Karpas-422 (cell line): ENCODE measurements at regions not wholly inside any gene's neighbourhood (a gene's known extent, or its start where the extent isn't known, plus 50 kb on each side); places are given as distances from the start of the nearest gene placed in this dataset.
"Not testable (repeated sequence)": the region's sequence is repeated elsewhere in the genome, so short reads cannot be mapped to it uniquely, and the experiment has no call there.

Experiments
- DNase-seq: peaks from one replicate; pipeline ENCODE4 v3.0.0-alpha.2; 2015
- H2AFZ ChIP-seq: fragments of 200-600 bp; sonication (generic); 2 replicates; pipeline ENCODE4 v1.6.1; 2014; ENCODE audit warnings: antibody characterized with exemption, low read length, mixed read lengths
- H3K27ac ChIP-seq: fragments of 200-600 bp; sonication (generic); 2 replicates; pipeline ENCODE4 v1.5.1; 2014; ENCODE audit warnings: mild to moderate bottlenecking, low read length, moderate library complexity
- H3K27me3 ChIP-seq: fragments of 200-600 bp; sonication (generic); 2 replicates; pipeline ENCODE4 v1.6.1; 2014; ENCODE audit warnings: low read length, mixed read lengths
- H3K36me3 ChIP-seq: fragments of 200-600 bp; sonication (generic); 2 replicates; pipeline ENCODE4 v1.6.1; 2014; ENCODE audit warnings: low read length, mixed read lengths; ENCODE audit not compliant: insufficient read depth
- H3K4me1 ChIP-seq: fragments of 200-600 bp; sonication (generic); 2 replicates; pipeline ENCODE4 v1.6.1; 2014; ENCODE audit warnings: mild to moderate bottlenecking, low read length, mixed read lengths
- H3K4me2 ChIP-seq: fragments of 200-600 bp; sonication (generic); 2 replicates; pipeline ENCODE4 v1.6.1; 2014; ENCODE audit warnings: low read length, low read depth, mild to moderate bottlenecking; ENCODE audit not compliant: poor library complexity, severe bottlenecking
- H3K4me3 ChIP-seq: fragments of 200-600 bp; sonication (generic); 2 replicates; pipeline ENCODE4 v1.5.1; 2014; ENCODE audit warnings: mild to moderate bottlenecking, antibody characterized with exemption, low read length, mixed read lengths
- H3K79me2 ChIP-seq: fragments of 200-600 bp; sonication (generic); 2 replicates; pipeline ENCODE4 v1.6.1; 2014; ENCODE audit warnings: mild to moderate bottlenecking, low read length, mixed read lengths
- H3K9ac ChIP-seq: fragments of 200-600 bp; sonication (generic); 2 replicates; pipeline ENCODE4 v1.6.0; 2014; ENCODE audit warnings: low read length
- H3K9me2 ChIP-seq: fragments of 200-600 bp; sonication (generic), shearing (Covaris generic); replicated peaks from 2 replicates; pipeline ENCODE4 v1.6.0; 2014; ENCODE audit warnings: mild to moderate bottlenecking, low read length, moderate library complexity; ENCODE audit not compliant: insufficient read depth
- H3K9me3 ChIP-seq: fragments of 300-700, 200-600 bp; sonication (generic); 2 replicates; pipeline ENCODE4 v1.6.1; 2014; ENCODE audit warnings: low read length, mixed read lengths
- H4K20me1 ChIP-seq: fragments of 200-600 bp; sonication (generic); 2 replicates; pipeline ENCODE4 v1.6.1; 2014; ENCODE audit warnings: mild to moderate bottlenecking, antibody characterized with exemption, low read length, low read depth; ENCODE audit not compliant: insufficient read depth

GRCh38 chr2:111298927-111299326, 178.2 kb downstream of the BCL2L11 start:
- not testable (repeated sequence) for H3K79me2 ChIP-seq, H3K4me3 ChIP-seq, H2AFZ ChIP-seq, H3K9me3 ChIP-seq, H3K27me3 ChIP-seq, H4K20me1 ChIP-seq, H3K9ac ChIP-seq, H3K27ac ChIP-seq, DNase-seq, H3K9me2 ChIP-seq, H3K36me3 ChIP-seq, H3K4me1 ChIP-seq, H3K4me2 ChIP-seq

DNA sequence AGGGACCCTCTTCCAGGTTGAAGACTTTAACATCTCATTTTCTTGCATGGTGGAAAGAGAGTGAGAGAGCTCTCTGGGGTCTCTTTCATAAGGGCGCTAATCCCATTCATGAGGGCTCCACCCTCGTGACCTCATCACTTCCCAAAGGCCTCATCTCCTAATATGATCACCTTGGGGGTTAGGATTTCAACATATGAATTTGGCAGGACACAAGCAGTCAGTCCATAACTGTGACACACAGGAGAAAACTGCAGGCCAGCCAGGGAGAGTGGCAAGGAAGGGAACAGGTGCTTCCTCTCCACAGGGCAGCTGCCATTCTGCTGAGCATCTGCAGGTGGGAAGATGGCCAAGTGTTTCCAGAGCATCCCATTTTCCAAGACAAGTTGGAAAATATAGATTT, 178.9 kb downstream of the BCL2L11 start:
- not testable (repeated sequence) for H3K36me3 ChIP-seq, H3K4me3 ChIP-seq, H3K27ac ChIP-seq, H3K4me2 ChIP-seq, H3K27me3 ChIP-seq, DNase-seq, H3K4me1 ChIP-seq, H3K79me2 ChIP-seq, H3K9me3 ChIP-seq, H4K20me1 ChIP-seq, H3K9ac ChIP-seq, H2AFZ ChIP-seq, H3K9me2 ChIP-seq

DNA sequence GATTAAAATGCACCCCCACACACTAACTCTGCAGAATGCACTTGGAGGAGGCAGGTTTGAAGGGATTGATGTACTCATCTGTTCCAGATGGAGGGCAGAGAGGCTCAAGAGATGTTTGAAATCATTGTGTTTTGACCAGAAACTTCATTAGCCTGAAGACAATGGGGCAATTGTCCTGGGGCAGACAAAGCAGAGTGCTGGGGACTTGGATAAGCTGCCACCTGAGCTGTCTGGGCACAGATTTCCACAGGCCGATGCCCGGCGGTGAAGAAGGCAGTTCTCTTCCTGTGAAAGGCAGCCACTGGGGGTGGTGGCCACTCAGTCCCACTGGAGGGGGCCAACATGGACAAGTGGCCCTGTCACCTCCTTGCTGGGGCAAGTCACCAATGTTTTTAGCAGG, 181.0 kb downstream of the BCL2L11 start:
- H3K9ac ChIP-seq: not testable (repeated sequence)

GRCh38 chr2:111302397-111303218, 181.9 kb downstream of the BCL2L11 start:
- not testable (repeated sequence) for H3K4me3 ChIP-seq, H3K9me3 ChIP-seq, H3K27ac ChIP-seq

More for the DNA sequence above, 181.0 kb downstream of the BCL2L11 start:
- not testable (repeated sequence) for H3K4me3 ChIP-seq, DNase-seq, H2AFZ ChIP-seq, H3K9me2 ChIP-seq, H3K27ac ChIP-seq, H3K27me3 ChIP-seq, H4K20me1 ChIP-seq, H3K4me1 ChIP-seq, H3K4me2 ChIP-seq, H3K79me2 ChIP-seq, H3K9me3 ChIP-seq, H3K36me3 ChIP-seq

GRCh38 chr2:111307302-111307701, 186.6 kb downstream of the BCL2L11 start:
- H4K20me1 ChIP-seq, H2AFZ ChIP-seq, H3K4me3 ChIP-seq, DNase-seq, H3K27me3 ChIP-seq, H3K4me1 ChIP-seq, H3K4me2 ChIP-seq, H3K9me3 ChIP-seq, H3K36me3 ChIP-seq, H3K27ac ChIP-seq, H3K79me2 ChIP-seq, H3K9me2 ChIP-seq, H3K9ac ChIP-seq: not testable (repeated sequence)

More at GRCh38 chr2:111302397-111303218, 181.9 kb downstream of the BCL2L11 start:
- not testable (repeated sequence) for DNase-seq, H2AFZ ChIP-seq, H3K27me3 ChIP-seq, H3K4me2 ChIP-seq, H3K36me3 ChIP-seq, H4K20me1 ChIP-seq, H3K79me2 ChIP-seq, H3K9ac ChIP-seq, H3K9me2 ChIP-seq, H3K4me1 ChIP-seq

DNA sequence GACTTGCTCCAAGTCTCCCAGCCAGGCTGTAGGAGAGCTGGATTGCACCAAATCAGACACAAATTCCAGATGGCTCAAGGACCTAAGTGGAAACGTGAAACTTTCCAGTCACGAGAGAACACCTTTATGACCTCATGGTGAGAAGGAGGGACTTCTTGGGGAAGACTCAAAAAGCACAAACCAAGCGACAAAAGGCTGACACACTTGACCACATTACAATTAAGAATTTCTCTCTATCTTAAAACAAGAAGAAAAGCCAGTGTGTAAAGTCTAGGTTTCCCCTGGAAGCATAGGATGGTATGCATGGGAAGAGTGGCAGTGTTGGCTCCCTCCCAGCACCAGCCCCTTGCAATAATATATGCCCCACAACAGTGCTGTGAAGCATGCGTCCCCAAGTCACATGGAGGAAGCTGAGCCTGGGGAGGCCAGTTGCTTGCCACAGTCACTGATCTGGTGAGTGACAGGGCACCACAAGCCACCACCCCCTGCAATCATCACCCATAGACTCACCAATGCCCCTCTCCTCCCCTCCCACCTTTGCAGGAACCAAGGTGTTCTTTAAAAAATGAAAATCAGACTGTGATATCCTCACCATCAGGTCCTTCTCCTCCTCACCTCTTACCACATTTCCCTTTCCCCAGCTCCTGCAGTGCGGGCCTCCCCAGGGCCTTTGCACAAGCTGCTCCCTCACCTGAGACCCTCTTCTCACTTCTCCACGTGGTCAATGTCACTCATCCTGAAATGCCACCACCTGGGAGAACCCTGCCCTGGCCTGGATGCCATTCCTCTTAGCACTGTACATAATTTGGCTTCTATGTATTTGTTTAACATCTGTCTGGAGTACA, 188.7 kb downstream of the BCL2L11 start:
- not testable (repeated sequence) for H3K9me3 ChIP-seq, H3K79me2 ChIP-seq, H3K4me2 ChIP-seq, H3K4me3 ChIP-seq, H3K9ac ChIP-seq, H4K20me1 ChIP-seq, H3K9me2 ChIP-seq, H3K36me3 ChIP-seq, H3K4me1 ChIP-seq, H3K27ac ChIP-seq, H2AFZ ChIP-seq, H3K27me3 ChIP-seq
- peak; percentile 39 for DNase-seq

DNA sequence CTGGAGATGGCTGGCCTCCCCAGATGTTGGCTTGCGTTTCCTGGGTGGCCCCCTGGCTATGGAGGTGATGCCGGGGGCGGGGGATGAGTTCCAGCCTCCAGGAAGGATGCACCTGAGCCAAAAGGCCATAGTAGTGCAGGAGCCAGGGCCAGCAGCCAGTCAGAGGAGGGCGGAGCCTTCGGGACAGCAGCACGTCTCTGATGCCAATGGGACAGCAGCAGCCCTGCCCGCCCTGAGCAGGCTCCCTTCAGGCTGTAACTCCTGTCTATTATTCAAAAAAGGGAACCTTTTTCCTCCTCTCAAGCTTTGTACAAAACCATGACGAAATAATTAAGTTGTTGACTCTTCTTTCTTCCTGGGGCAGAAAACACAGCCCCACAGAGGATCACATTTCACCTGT, 189.7 kb downstream of the BCL2L11 start:
- not testable (repeated sequence) for H3K9ac ChIP-seq, H3K4me1 ChIP-seq, H3K79me2 ChIP-seq, H3K4me3 ChIP-seq, H3K36me3 ChIP-seq, H3K4me2 ChIP-seq, DNase-seq, H3K9me3 ChIP-seq, H3K27ac ChIP-seq, H2AFZ ChIP-seq, H3K27me3 ChIP-seq, H4K20me1 ChIP-seq, H3K9me2 ChIP-seq

DNA sequence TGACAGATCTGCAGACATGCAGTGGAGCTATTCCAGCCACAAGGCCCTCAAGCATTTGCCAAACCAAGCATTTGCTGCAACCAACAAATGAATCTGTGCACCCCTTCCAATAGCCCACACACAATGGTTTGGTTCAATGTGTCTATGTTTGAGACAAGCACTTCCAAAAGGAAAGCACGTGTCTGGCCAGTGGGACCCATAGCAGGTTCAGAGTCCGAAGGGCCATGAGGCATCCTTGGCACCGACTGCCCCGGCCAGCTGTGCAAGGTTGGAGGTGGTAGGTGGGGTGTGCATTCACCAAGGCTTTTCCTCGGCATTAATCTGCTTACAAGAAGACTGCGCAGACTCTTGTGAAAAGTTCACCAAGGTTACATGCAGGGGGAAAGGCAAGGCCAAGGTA, 190.9 kb downstream of the BCL2L11 start:
- not testable (repeated sequence) for H3K9me2 ChIP-seq, H2AFZ ChIP-seq, H4K20me1 ChIP-seq, H3K27me3 ChIP-seq, H3K4me3 ChIP-seq, H3K9me3 ChIP-seq, H3K36me3 ChIP-seq, H3K4me1 ChIP-seq, H3K27ac ChIP-seq, DNase-seq, H3K79me2 ChIP-seq, H3K9ac ChIP-seq, H3K4me2 ChIP-seq
